ENCODE measurements at regions not wholly inside any gene's neighbourhood (a gene's known extent, or its start where the extent isn't known, plus 50 kb on each side); places are given as distances from the start of the nearest gene placed in this dataset.

- no peak for DNase-seq
These were observed 69.9 kb upstream of the PSMA6 start for GRCh38 chr14:35222324-35222723.

DNA sequence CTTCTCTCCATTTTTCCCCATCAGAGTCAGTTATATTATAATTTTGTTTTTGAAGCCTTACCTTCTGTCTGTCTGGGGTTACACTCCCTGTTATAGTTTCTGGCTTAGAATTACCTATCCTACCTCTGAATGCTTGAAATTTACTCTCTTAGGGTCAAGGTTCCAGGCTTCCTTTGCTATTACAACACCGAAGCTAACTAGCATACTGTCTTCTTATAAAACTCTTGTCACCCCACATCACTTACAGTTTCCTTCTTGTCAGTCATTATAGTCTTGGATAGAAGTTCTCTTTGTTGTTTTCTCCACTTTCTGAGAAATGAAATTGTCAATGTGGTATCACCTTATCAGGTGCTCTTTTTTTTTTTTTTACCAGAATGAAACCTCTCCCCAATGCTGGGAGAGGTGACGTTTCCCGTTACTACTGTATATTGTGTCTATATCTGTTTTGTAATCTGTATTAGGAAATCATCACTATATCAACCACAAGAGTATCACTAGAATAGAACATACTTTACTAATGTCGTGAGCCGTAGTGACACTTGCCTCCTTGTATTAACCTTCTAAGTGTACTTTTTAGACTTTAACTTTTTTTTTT, 69.2 kb upstream of the PSMA6 start:
- DNase-seq: no peak

- DNase-seq: no peak
These were observed 68.3 kb upstream of the PSMA6 start for GRCh38 chr14:35223927-35224326.

DNA sequence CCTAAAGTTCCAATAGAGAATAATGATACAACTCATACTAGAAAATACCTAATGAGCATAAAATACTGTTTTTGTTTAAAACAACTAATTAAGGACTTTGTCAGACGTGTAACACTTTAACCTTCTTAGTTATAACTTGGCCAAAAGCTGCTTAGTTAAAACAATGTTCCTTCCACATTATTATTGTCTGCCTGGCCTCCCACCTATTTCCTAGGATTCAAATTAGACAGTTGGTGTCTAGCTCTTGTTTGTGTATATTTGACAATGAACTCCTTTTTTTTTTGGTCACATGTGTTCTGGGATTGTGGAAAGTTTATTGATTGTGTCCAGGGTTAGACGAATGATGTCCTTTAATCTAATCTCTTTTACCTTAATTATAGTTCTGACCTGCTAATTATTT, 67.6 kb upstream of the PSMA6 start:
- DNase-seq: no peak

DNA sequence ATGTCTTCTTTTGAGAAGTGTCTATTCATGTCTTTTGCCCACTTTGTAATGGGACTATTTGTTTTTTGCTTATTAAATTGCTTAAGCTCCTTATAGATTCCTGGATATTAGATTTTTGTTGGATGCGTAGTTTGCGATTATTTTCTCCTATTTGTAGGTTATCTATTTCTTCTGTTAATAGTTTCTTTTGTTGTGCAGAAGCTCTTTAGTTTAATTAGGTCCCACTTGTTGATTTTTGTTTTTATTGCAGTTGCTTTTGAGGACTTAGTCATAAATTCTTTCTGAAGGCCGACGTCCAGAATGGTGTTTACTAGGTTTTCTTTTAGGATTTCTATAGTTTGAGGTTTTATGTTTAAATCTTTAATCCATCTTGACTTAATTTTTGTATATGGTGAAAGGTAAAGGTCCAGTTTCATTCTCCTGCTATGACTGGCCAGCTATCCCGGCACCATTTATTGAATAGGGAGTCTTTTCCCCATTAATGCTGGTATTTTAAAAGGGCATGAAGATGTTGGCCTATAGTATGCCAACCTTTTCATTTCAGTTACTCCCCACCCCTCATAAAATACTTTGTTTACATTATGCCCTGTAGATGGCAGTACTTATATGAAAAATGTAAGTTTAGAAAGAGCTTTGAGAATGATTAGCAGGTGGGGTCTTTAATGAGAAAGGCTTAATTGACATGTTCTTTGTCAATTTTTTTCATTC, 62.9 kb upstream of the PSMA6 start:
- no peak for DNase-seq

- DNase-seq: no peak
These were observed 62.4 kb upstream of the PSMA6 start for GRCh38 chr14:35229792-35230089.

- no peak for DNase-seq
These were observed 60.9 kb upstream of the PSMA6 start for GRCh38 chr14:35231207-35231760.

DNA sequence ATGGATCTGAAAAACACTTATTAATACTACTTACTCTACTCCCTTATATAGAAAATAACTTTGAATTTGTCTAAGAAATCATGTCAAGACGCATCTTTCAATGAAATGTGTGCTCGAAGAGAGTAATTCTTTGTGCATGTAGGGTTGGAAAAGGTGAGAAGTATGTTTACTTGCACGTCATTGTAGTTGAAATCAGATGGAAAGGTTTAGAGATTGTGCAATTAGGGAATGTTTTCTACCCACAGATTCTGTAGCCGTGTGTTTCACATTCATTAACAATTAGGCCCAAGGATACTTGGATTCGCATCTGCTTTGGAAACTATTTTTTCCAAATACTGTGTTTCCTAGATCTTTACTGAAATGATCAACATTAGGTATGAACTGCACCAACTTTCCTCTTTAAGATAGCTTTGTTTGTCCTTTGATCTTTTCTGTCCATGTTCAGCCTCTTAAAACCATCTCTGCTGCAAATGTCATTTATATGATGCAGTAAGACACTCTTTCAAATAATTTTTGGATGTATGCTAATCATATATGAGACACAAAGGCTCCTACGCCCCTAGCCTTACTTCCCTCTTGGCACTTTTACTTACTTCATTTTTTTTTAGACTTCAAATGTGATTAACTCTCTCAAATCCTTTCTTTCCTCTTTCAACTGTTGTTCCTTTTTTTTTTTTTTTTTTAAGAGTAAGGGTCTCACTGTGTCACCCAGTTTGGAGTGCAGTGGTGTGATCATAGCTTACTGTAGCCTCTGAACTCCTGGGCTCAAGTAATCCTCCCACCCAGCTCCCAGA, 58.0 kb upstream of the PSMA6 start:
- no peak for DNase-seq

- no peak for DNase-seq
These were observed 56.3 kb upstream of the PSMA6 start for GRCh38 chr14:35235840-35236239.

DNA sequence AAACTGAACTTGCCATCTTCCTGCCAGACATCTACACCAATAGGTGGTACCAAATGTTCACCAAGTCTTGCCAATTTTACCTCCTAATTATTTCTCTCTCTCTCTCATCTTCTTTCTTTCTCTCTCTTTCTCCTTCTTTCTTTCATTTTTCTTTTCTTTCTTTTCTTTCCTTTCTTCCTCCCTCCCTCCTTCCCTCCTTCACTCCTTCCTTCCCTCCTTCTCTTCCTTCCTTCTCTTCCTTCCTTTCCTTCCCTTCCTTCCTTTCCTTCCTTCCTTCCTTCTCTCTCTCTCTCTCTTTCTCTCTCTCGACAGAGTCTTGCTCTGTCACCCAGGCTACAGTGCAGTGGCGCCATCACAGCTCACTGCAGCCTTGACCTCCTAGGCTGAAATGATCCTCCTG, 55.4 kb upstream of the PSMA6 start:
- DNase-seq: no peak

DNA sequence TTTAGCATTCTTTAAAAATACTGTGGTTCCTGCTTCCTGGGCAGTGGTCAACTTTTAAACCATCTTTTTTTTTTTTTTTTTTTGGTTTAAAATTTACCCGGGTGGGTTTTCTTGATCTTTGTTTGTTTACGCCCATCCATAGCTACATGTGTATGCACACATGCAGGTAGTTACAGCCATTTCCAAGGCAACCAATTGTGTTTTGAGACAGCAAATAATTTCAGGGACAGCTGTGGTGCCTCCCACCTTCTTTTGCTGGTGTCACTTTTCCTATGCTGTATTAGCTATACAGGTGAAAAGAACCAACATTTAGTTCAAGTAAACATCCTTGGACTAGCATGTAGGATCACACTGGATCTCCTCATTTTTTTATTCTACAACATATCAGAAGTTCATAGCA, 52.0 kb upstream of the PSMA6 start:
- DNase-seq: peak; percentile 63
